H1 (cell line): ENCODE measurements at regions not wholly inside any gene's neighbourhood (a gene's known extent, or its start where the extent isn't known, plus 50 kb on each side); places are given as distances from the start of the nearest gene placed in this dataset.

Source experiments
- CEBPB ChIP-seq: IDR thresholded peaks from 2 replicates; pipeline ENCODE4 v1.6.1; 2012; ENCODE audit warnings: low read depth, low read length
- CHD2 ChIP-seq: IDR thresholded peaks from 2 replicates; pipeline ENCODE4 v1.6.1; 2012; ENCODE audit warnings: low read length, improper control_type of control experiment
- GABPA ChIP-seq: IDR thresholded peaks from 2 replicates; pipeline ENCODE4 v1.6.1; 2011; ENCODE audit warnings: mild to moderate bottlenecking, low read length, moderate library complexity, borderline replicate concordance; ENCODE audit not compliant: insufficient read depth
- TF ChIP-seq, protein P1 (sequence below): IDR thresholded peaks from 2 replicates; pipeline ENCODE4 v1.6.1; 2012; ENCODE audit warnings: inconsistent platforms

DNA sequence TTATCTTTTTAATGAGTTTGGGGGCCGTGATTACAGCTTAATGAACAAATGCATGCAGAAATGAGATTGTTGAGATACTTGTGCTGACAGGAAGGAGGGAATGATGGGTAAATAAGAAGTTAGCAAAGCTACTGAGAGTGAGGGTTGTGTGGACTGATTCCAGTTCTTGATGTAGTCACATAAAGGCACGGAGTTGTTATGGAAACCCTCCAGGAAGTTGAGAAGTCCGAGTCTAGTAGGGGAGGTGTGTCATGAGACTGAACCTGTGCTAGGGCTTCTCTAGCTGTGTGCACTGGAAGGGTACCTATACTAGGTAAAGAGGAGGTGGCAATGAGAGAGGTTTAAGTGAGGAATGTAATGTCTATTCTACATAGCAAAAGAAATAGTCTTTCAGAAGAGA is 475.7 kb downstream of the USP25 start (continued):
- TF ChIP-seq GABPA (no peak), CEBPB (no peak), CHD2 (no peak)
- TF ChIP-seq, protein P1, sequence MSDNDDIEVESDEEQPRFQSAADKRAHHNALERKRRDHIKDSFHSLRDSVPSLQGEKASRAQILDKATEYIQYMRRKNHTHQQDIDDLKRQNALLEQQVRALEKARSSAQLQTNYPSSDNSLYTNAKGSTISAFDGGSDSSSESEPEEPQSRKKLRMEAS = no peak
- TF ChIP-seq, all 59 proteins: peak for 0
